ENCODE measurements at regions not wholly inside any gene's neighbourhood (a gene's known extent, or its start where the extent isn't known, plus 50 kb on each side); places are given as distances from the start of the nearest gene placed in this dataset.

GRCh38 chr10:28250782-28251181, 52.1 kb downstream of the MPP7 start:
- peak; percentile 47 for TF ChIP-seq CTCF (IDR thresholded peaks at IDR 0.05; ENCODE audit: low read length)
- no peak for TF ChIP-seq EZH2 (optimal IDR thresholded peaks at IDR 0.05; ENCODE audit: low read depth, low read length)
- TF ChIP-seq EZH2phosphoT487 (IDR thresholded peaks at IDR 0.05; ENCODE audit: low read length), result no peak

Measured in MM.1S (cell line).